HG02759 (cell line): ENCODE measurements at regions not wholly inside any gene's neighbourhood (a gene's known extent, or its start where the extent isn't known, plus 50 kb on each side); places are given as distances from the start of the nearest gene placed in this dataset.

ENCODE experiments used
- ATAC-seq: cut with Tn5 transposase; IDR thresholded peaks from one replicate; pipeline ENCODE4 v1.9.1; 2021; ENCODE audit warnings: mild to moderate bottlenecking, moderate library complexity; ENCODE audit not compliant: unreplicated experiment

GRCh38 chr17:14838567-14838966, 426.6 kb downstream of the PMP22 start:
- no peak for ATAC-seq

DNA sequence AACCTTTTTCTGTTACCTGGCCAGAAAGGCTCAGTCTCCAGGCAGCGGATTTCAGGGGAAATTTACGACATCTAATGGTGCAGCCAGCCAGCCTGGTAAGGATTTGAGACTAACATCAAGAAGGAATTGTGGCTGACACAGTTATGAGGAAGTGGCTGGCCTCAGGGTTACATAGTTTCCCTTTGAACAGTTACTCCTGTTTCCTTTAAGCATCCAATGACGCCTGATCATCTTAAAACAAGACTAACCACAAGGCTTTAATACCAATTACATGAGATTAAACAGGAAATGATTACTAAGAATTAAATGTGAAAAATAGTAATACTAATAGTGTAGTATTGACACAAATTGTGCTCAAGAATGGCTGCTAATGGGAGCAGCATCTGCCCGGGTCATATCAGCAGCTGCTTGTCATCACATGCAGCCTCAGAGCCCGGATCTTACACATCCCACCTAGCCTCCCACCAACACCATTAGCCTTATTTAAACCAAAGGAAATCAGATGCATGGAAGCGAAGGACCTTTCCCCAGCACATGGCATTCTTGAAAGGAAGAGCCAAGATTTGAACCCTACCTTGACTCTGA, 431.8 kb downstream of the PMP22 start:
- ATAC-seq, result no peak

- no peak for ATAC-seq
Observed at GRCh38 chr17:14831491-14831890, 433.6 kb downstream of the PMP22 start.

DNA sequence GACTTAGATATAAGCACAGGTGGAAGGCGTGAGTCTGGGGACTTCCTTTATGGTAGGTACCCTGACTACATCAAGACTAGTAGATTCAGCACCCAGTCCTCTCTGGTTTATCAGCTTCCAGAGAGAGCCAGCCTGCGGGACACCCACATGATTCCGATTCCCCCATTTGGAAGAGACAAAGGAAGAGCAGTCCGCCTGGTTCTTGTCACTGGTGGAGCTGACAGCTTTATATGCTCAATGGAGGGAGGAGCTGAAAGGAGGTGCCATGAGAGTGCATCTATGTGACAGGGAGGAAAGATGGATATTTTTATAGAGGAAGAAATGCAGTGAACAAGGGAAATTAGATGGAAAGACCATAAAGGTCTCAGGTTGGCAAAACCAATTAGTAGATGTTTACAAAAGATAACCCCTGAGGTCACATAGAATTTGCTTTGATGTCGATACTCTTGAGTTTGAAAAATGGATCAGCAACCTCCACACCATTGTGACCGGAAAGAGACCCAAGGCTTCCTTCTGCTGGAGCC, 437.7 kb downstream of the PMP22 start:
- ATAC-seq, result no peak

GRCh38 chr17:14826358-14826757, 438.8 kb downstream of the PMP22 start:
- no peak for ATAC-seq

DNA sequence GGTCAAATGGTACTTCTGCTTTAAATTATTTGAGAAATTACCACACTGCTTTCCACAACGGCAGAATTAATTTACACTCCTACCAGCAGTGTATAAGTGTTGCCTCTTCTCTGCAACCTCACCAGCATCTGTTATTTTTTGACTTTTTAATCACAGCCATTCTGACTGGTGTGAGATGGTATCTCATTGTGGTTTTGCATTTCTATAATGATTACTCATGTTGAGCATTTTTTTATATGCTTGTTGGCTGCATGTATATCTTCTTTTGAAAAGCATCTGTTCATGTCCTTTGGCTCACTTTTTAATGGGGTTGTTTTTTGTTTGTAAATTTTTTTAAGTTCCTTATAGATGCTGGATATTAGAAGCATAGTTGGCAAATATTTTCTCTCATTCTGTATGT, 446.7 kb downstream of the PMP22 start:
- no peak for ATAC-seq

DNA sequence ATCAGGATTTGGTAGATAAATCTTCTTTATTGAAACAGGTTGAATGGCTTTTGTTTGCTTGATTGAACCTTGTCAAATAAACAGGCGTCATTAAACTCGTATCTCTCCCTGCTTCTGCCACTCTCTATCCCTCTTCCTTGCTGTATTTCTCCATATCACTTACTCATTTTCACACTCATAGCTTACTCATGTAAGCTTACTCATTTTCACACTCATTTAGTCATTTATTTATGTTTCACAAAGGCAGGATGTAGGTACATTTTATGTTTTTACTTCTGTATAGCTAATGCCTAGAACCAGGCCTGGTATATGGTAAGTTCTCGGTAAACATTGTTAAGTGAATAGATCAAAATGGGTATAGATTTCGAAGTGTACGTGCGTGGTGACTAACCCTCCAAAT, 450.0 kb downstream of the PMP22 start:
- ATAC-seq, result no peak

- no peak for ATAC-seq
Observed at GRCh38 chr17:14813649-14814370, 451.3 kb downstream of the PMP22 start.

- ATAC-seq, result no peak
Observed at GRCh38 chr17:14808425-14808824, 456.7 kb downstream of the PMP22 start.

- no peak for ATAC-seq
Observed at GRCh38 chr17:14805348-14805747, 459.8 kb downstream of the PMP22 start.

DNA sequence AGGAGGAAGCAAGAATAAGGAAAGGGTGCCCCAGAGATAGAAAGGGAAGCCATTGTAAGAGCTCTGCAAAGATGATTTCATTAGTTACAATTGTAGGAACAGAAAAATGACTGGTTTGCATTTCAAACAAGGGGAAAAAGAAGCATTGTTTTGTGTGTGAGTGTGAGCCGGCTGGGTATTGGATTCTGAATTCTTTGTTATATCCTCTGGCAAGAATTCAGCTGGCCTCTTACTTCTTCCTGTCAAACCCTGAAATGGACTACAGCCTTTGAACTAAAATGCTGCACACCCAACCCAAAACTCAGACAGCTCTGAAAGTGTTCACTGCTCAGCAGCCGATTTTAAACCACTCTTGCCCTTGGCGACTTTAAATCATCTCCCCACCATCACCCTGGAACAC, 461.3 kb downstream of the PMP22 start:
- ATAC-seq, result no peak

DNA sequence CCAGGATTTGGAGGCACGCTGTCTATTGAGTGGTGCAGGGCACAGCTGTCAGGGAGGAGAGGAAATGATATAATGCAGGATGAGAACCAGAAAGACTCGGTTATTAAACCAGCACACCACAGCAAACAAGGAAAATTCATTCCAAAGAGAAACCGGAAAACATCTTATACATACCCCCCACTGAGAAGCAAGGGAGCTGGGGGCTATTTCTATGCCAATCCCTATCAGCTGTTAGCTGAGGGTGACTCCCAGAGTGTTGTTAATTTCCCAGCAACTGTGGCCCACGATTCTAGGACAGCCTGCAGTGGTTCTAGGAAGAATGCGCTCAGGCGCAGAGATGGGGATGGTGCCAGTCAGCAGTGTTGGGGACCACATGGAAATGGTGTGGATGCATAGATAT, 467.3 kb downstream of the PMP22 start:
- ATAC-seq, result no peak

GRCh38 chr17:14797021-14797420, 468.1 kb downstream of the PMP22 start:
- no peak for ATAC-seq

DNA sequence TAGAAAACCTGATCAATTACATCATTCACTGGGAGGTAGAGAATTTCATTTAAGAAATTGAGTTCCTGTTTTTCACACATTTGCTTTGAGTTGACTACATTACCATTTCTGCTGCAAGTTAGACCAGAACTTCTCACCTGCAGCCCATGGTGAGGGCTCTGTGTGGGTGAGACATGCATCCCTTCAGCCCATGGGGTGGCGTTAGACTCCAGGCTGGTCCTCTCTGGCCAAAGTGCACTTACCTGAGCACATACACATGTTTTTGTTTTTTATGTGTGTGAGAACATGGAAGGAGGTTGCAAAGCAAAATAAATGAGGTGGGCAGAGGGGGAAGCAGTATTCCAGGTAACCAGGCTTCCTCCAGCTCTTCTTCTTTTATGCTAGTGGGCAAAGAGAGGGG, 470.2 kb downstream of the PMP22 start:
- no peak for ATAC-seq

DNA sequence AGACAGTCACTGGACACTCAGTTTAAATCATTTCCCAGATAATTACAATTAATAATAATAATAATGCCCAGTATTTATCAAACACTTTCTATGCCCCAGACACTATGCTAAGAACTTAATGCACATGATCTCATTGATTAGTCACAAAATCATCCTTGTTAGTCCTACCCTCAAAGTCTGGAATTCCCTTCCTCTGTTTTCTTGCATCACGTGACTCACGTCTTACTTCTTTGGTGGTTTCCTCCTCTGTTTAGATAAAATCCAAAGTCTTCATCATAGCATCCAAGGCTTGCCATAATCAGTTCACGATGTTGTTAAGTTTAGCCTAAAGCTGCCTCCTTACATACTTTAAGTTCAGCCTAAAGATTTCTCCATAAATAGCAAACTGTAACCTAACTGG, 471.9 kb downstream of the PMP22 start:
- no peak for ATAC-seq

DNA sequence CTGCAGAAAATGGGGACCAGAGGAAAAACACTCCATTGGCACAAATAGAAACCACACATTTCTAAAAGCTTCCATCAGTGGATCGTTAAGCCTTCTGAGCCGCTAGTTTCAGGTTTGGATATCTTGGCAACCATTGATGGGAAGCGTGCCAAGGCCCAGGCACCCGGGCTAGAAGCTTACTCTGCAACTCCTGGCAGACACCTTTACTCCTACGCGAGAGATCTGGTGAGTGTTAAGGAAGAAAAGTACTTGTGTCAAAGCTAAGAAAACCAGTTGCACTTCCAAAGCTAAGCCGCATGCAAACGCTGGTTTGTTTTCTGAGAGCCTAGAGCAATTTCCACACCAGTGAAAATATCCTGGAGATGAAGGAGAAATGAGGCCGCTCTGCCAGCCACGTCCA, 472.4 kb downstream of the PMP22 start:
- no peak for ATAC-seq

GRCh38 chr17:14791221-14791620, 473.9 kb downstream of the PMP22 start:
- ATAC-seq, result no peak

- ATAC-seq, result no peak
Observed at GRCh38 chr17:14790521-14790920, 474.6 kb downstream of the PMP22 start.

DNA sequence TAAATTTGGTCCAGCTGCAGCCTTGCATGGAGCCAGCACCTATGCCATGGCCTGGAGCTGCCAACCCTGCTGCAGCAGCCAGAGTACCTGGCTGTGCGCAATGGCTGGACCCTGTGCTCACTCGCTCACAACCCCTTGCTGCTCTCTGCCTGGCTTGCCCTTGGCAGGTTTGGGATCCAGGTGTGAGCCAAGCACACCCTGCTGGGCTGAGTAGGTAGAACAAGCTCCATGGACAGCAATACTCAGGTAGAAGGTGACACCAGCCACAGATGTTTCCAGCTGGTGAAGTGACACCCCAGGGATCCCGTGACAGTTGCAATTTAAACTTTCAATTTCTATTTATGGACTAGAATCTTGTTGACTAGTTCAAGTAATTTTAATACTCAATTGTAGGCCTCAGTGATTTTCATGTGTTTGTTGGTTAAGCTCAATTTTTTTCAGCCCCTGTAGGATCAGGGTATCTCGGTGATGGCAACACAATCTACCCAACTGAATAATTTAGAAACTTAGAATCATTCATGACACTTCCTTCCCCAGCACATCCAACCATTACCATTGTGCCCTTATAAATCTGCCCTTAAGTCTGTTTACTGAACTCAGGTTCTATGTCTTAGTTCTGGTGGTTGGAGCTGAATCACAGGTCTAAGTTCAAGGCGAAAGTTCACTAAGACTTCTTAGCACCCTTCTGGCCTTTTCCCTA, 480.0 kb downstream of the PMP22 start:
- peak; percentile 86 for ATAC-seq

DNA sequence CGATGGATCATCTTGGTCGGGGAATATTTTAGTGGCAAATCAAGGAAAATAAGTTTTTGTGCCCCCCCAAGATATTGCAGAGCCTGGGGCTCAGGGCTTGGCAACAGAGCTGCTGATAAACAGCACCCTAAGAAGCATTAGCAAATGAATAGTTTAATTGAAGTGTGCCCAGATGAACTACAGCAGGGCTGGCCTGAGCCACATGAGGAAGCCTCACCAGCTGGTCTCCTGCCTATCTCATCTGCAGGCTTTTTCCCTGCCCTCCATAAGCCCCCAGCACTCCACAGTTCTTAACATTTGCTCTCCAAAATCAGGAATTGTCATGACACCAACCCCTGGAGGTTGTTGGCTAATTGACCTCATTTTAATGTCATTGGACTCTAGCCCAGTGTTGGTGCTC, 480.2 kb downstream of the HS3ST3B1 start:
- no peak for ATAC-seq

- ATAC-seq, result no peak
Observed at GRCh38 chr17:14780097-14780651, 479.3 kb downstream of the HS3ST3B1 start.

- no peak for ATAC-seq
Observed at GRCh38 chr17:14779241-14779640, 478.4 kb downstream of the HS3ST3B1 start.
